ENCODE measurements at regions not wholly inside any gene's neighbourhood (a gene's known extent, or its start where the extent isn't known, plus 50 kb on each side); places are given as distances from the start of the nearest gene placed in this dataset.
"Not testable (repeated sequence)": the region's sequence is repeated elsewhere in the genome, so short reads cannot be mapped to it uniquely, and the experiment has no call there.

- Histone ChIP-seq H3K27me3 (no peaks in the 10 kb centered on the region), H3K4me3 (no peak overlapping the region), H3K9me3 (no peaks in the 10 kb centered on the region), H3K4me1 (no peaks in the 10 kb centered on the region), H3K27ac (no peak overlapping the region), H3K36me3 (no peaks in the 10 kb centered on the region)
- no peak for TF ChIP-seq CTCF (IDR thresholded peaks at IDR 0.05)
- intact Hi-C loops (cut with DNase I) = no loop called here
- DNase-seq (ENCODE audit: low spot score in 2 of 2) = no peak
Observed at GRCh38 chr4:160082432-160083207, 979.7 kb downstream of the RAPGEF2 start.

DNA sequence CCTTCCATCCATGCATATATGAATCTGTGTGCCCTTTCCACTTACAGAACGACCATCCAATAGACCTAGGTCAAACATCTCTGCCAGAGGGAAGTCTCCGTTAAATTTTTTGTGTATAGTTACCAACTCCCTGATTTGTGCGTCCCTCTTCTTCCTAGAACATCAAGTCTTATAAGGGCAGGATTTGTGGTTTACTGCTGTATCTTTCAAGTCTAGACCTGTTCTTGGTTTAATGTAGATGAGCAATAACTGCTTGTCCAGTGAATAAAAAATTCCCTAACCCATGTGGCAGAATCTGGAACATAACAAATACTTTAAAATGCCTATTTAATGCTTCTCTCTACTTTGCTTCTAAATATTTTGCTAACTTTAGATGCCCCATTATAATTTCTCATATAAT is 988.8 kb downstream of the RAPGEF2 start:
- no peak overlapping the region for H3K4me3 ChIP-seq
- no peaks in the 10 kb centered on the region for H3K4me1 ChIP-seq
- no peak overlapping the region for H3K27ac ChIP-seq
- intact Hi-C loops (cut with DNase I) = no loop called here
- H3K9me3 ChIP-seq = no peaks in the 10 kb centered on the region
- DNase-seq (ENCODE audit: low spot score in 2 of 2) = no peak
- no peaks in the 10 kb centered on the region for H3K27me3 ChIP-seq
- no peaks in the 10 kb centered on the region for H3K36me3 ChIP-seq
- no peak for TF ChIP-seq CTCF (IDR thresholded peaks at IDR 0.05)

DNA sequence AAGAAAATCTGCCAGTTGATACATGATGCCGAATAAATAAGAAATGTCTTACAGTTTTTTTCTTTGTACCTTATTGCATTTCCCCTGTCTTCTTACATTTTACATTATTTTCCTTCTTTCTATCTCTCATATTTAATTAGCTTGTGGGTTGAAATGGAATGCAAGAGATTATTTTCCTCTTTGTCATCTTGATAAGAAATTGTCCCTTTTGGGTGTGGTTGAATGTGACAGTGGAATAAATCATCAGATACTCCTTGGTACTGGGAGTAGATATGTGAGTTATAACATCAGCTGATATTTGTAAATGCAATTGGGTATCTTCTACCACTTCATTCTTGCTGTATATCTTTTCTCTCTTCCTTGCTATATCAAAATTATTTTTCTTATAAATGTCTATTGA is 997.4 kb downstream of the RAPGEF2 start:
- H3K4me1 ChIP-seq = no peaks in the 10 kb centered on the region
- intact Hi-C loops (cut with DNase I) = no loop called here
- H3K4me3 ChIP-seq = no peak overlapping the region
- no peaks in the 10 kb centered on the region for H3K27me3 ChIP-seq
- no peaks in the 10 kb centered on the region for H3K9me3 ChIP-seq
- no peak for TF ChIP-seq CTCF (IDR thresholded peaks at IDR 0.05)
- H3K27ac ChIP-seq = no peak overlapping the region
- no peak for DNase-seq (ENCODE audit: low spot score in 2 of 2)
- H3K36me3 ChIP-seq = no peaks in the 10 kb centered on the region

DNA sequence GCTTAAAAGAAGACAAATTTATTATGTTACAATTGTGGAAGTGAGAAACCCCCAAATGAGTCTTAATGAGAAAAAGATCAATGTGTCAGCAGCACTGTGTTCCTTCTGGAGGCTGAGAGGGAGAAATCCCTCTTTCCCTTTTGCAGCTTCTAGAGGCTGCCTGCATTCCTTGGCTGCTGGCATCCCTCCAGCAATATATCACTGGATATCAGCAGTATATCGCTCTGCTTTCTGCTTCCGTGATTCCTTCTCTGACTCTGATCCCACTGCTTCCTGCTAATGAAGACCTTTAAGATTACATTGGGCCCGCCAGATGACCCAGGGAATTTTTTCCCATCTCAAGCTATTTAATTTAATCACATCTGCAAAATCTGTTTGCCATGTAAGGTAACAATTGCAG is 1008.0 kb downstream of the RAPGEF2 start:
- no peak for TF ChIP-seq CTCF (IDR thresholded peaks at IDR 0.05)
- DNase-seq (ENCODE audit: low spot score in 2 of 2) = no peak
- Histone ChIP-seq H3K27me3 (no peaks in the 10 kb centered on the region), H3K9me3 (peaks cover 0 to 11% of the 10 kb centered on the region in 2 donors), H3K4me3 (no peak overlapping the region), H3K4me1 (no peaks in the 10 kb centered on the region), H3K27ac (no peak overlapping the region), H3K36me3 (no peaks in the 10 kb centered on the region)
- intact Hi-C loops (cut with DNase I) = no loop called here

DNA sequence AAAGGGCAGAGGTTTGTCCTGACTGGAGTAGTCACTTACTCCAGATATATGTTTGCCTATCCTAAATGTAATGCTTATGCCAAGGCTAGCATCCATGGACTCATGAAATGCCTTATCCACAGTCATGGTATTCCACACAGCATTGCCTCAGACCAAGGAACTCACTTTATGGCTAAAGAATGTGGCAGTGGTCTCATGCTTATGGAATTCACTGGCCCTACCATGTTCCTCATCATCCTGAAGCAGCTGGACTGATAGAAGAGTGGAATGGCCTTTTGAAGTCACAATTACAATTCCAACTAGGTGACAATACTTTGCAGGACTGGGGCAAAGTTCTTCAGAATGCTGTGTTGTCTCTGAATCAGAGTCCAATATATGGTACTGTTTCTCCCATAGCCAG is 1014.8 kb downstream of the RAPGEF2 start:
- no peaks in the 10 kb centered on the region for H3K36me3 ChIP-seq
- no peak overlapping the region for H3K27ac ChIP-seq
- H3K27me3 ChIP-seq = no peaks in the 10 kb centered on the region
- intact Hi-C loops (cut with DNase I) = no loop called here
- no peaks in the 10 kb centered on the region for H3K9me3 ChIP-seq
- no peak overlapping the region for H3K4me3 ChIP-seq
- no peaks in the 10 kb centered on the region for H3K4me1 ChIP-seq
- DNase-seq (ENCODE audit: low spot score in 2 of 2) = no peak
- no peak for TF ChIP-seq CTCF (IDR thresholded peaks at IDR 0.05)

- H3K27me3 ChIP-seq; H3K4me1 ChIP-seq; H3K27ac ChIP-seq; H3K36me3 ChIP-seq; intact Hi-C loops (cut with DNase I); DNase-seq (ENCODE audit: low spot score in 2 of 2); H3K9me3 ChIP-seq; H3K4me3 ChIP-seq: not testable (repeated sequence)
Observed at GRCh38 chr4:160125576-160126287, 1022.9 kb downstream of the RAPGEF2 start.

All from ascending aorta (tissue), 2 donors.